ENCODE measurements at regions not wholly inside any gene's neighbourhood (a gene's known extent, or its start where the extent isn't known, plus 50 kb on each side); places are given as distances from the start of the nearest gene placed in this dataset.
"Not testable (repeated sequence)": the region's sequence is repeated elsewhere in the genome, so short reads cannot be mapped to it uniquely, and the experiment has no call there.

- not testable (repeated sequence) for DNase-seq
Measured at GRCh38 chr5:30345539-30346345, 847.7 kb upstream of the CDH6 start.

- no peak for DNase-seq
Measured at GRCh38 chr5:30343707-30344106, 849.8 kb upstream of the CDH6 start.

GRCh38 chr5:30341466-30341865 is 852.0 kb upstream of the CDH6 start:
- DNase-seq, result no peak

- no peak for DNase-seq
Measured at GRCh38 chr5:30337084-30337573, 856.4 kb upstream of the CDH6 start.

GRCh38 chr5:30331534-30331933 is 862.0 kb upstream of the CDH6 start:
- DNase-seq, result no peak

GRCh38 chr5:30325795-30326194 is 867.7 kb upstream of the CDH6 start:
- DNase-seq, result no peak

- DNase-seq, result no peak
Measured at GRCh38 chr5:30324083-30324482, 869.4 kb upstream of the CDH6 start.

- DNase-seq, result no peak
Measured at GRCh38 chr5:30287890-30288289, 905.6 kb upstream of the CDH6 start.

- DNase-seq, result no peak
Measured at GRCh38 chr5:30279237-30279636, 914.2 kb upstream of the CDH6 start.

GRCh38 chr5:30267026-30267425 is 926.5 kb upstream of the CDH6 start:
- no peak for DNase-seq

GRCh38 chr5:30239331-30240022 is 954.0 kb upstream of the CDH6 start:
- DNase-seq, result no peak

GRCh38 chr5:30237189-30237588 is 956.3 kb upstream of the CDH6 start:
- no peak for DNase-seq

- DNase-seq, result no peak
Measured at GRCh38 chr5:30209755-30210154, 983.7 kb upstream of the CDH6 start.

GRCh38 chr5:30197662-30198061 is 995.8 kb upstream of the CDH6 start:
- DNase-seq, result no peak

- DNase-seq, result no peak
Measured at GRCh38 chr5:30195036-30195435, 998.5 kb upstream of the CDH6 start.

- DNase-seq, result no peak
Measured at GRCh38 chr5:30194595-30194994, 998.9 kb upstream of the CDH6 start.

GRCh38 chr5:30183795-30184194 is 1009.7 kb upstream of the CDH6 start:
- no peak for DNase-seq

GRCh38 chr5:30156156-30156555 is 1037.3 kb upstream of the CDH6 start:
- DNase-seq, result no peak

- no peak for DNase-seq
Measured at GRCh38 chr5:30152431-30152830, 1041.1 kb upstream of the CDH6 start.

- DNase-seq, result no peak
Measured at GRCh38 chr5:30150231-30150630, 1043.3 kb upstream of the CDH6 start.

- DNase-seq, result no peak
Measured at GRCh38 chr5:30149526-30149925, 1044.0 kb upstream of the CDH6 start.

- no peak for DNase-seq
Measured at GRCh38 chr5:30147976-30148375, 1045.5 kb upstream of the CDH6 start.

GRCh38 chr5:30144059-30144458 is 1049.4 kb upstream of the CDH6 start:
- DNase-seq, result not testable (repeated sequence)

- DNase-seq, result no peak
Measured at GRCh38 chr5:30142432-30142831, 1051.1 kb upstream of the CDH6 start.
